DMS 273 (cell line): ENCODE measurements at regions not wholly inside any gene's neighbourhood (a gene's known extent, or its start where the extent isn't known, plus 50 kb on each side); places are given as distances from the start of the nearest gene placed in this dataset.
A peak's percentile ranks its signal among the peaks of the same experiment; 100 is the strongest.

Experiments used
- DNase-seq: peaks from one replicate; lab custom pipeline; 2025; ENCODE audit not compliant: unreplicated experiment; lab: John Stamatoyannopoulos, UW

DNA sequence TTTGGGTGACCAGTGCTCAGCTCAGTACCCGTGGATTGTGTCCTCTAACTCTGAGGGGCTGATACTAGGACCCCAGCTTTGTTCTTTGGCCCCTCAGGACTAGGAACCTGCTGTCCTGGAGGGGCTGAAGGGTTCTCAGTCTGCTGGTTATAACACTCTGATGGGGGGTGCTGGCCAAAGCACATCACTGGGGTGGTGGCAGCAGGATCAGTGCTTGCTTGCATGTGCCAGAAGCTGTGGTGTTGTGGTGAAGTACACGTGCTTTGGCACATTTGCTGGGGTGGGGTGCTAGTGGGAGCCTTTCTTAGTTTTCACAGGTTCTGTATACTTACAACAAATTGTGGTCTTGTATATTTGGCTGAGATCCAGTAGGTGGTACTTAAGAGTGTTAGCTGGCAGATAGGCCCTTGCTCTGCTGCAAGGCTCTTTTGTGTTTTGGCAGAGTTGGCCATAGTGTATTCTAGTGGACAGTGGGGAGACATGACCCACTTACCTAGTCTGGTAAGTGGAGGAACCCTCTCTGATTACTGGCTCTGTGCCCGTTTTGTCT, 344.3 kb downstream of the EDEM1 start:
- no peak for DNase-seq

DNA sequence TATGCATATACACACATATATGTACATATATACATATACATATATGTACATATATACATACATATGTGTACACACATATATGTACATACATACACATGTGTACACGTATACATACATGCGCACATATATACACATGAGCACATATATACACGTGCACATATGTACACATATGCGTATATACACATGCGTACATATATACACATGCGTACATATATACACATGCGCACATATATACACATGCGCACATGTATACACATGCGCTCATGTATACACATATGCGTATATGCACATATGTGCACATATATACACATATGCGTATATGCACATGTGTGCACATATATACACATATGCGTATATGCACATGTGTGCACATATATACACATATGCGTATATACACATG, 353.0 kb downstream of the EDEM1 start:
- no peak for DNase-seq

DNA sequence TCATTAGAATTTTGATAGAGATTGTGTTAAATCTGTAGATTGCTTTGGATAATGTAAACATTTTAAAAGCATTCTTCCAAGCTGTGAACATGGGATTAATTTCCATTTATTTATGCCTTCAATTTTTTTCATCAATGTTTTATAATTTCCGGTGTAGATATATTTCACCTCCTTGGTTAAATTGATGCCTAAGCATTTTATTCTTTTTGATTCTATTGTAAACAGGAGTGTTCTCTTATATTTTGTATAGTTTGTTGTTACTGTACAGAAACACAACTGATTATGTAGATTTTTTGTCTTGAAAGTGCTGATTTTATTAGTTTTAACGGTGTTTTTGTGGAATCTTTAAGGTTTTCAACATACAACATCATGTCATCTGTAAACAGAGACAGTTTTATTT, 355.0 kb downstream of the EDEM1 start:
- no peak for DNase-seq

DNA sequence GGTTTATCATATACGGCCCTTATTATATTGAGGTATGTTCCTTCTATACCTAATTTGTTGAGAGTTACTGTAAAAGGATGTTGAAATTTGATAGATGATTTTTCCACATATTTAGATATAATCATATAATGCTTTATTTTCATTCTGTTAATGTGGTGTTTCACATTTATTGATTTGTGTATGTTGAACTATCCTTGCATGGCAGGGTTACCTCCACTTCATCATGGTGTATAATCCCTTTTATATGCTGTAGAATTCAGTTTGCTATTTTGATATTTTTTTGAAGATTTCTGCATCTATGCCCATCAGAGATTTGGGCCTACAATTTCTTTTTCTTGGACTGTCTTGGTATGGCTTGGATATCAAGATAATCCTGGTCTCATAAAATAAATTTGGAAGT, 355.5 kb downstream of the EDEM1 start:
- no peak for DNase-seq

DNA sequence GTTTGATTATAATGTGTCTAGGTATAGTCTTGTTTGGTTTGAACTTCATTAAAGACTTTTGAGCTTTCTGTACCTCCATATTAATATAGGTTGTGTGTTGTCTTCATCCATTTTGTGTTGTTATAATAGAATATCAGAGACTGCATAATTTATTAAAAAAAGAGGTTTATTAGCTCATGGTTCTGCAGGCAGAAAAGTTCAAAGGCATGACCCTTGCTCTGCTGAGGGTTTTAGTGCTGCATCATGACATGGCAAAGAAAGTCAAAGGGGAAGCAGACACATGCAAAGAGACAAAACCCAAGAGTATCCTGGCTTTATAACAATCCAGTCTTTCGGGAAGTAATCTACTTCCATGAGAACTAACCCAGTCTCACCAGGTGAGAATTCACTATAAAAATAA, 358.2 kb downstream of the EDEM1 start:
- no peak for DNase-seq

DNA sequence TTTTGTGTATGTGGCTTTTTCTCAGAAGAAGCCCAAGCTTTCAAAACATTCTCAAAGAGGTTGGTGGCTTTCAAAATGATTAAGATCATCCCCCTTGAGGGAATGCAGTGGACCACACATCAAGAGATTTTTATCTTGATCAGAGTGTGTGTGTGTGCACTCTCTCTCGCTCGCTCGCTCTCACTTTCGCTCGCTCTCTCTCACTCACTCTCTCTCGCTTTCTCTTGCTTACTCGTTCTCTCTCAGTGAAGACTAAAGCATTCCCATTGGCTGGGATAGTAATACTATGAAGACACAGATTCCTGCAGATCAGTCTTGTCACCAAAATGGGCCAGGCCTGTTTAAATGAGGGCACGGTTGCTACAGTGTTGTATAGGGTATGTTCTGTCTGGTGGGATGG, 365.7 kb downstream of the EDEM1 start:
- no peak for DNase-seq

DNA sequence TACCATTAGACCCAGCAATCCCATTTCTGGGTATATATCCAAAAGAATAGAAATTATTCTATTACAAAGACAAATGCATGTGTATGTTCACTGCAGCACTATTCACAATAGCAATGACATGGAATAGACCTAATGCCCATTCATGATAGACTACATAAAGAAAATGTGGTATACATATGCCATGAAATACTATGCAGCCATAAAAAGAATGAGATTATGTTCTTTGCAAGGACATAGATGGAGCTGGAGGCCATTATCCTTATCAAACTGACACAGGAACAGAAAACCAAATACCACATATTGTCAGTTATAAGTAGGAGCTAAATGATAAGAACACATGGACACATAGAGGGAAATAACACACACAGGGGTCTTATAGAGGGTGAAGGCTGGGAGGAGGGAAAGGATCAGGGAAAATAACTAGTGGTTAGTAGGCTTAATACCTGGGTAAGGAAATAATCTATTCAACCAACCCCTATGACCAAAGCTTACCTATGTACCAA, 366.8 kb downstream of the EDEM1 start:
- no peak for DNase-seq

DNA sequence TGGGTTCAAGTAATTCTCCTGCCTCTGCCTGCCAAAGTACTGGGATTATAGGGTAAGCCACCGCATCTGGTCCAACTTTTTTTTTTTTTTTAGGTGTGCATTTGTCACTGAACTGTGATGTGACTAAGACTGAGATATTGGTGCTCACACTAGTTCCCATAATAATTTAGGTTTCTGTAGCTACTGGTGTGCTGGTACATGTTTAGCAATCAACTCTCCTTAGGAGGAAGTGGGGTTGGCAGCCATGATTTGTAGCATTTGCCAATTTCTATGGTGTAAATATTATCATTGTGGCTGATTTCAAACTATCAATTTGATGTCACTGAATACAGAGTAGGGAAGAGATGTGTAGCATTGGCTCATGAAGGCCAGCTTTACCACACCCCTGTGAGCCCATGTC, 372.7 kb downstream of the EDEM1 start:
- no peak for DNase-seq

DNA sequence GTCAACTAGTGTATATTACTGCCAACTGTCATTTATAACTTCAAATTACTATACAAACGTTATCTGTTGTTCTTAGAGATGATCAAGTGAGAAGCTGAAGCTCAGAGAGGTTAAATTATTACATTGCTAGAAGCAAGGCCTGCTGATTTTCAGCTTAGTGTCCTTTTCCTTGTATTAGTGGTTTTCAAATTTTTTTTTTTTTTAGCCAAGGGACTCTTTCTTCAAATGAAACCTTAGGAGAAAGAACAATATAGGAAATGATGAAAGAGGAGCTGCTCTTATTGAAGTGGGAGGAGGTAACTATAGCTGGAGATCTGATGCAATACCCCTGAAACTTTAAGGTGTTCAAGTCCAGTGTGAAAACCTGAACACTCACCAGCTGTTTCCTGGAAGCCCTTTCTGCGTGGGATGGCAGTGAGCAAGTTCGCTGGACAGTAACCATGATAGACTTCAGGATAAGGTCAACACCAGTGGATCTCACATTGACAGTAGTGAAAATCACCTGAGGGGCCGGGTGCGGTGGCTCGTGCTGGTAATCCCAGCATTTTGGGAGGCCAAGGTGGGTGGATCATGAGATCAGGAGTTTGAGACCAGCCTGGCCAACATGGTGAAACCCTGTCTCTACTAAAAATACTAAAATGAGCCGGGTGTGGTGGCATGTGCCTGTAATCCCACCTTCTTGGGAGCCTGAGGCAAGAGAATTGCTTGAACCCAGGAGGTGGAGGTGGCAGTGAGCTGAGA, 376.2 kb downstream of the EDEM1 start:
- DNase-seq: no peak

DNA sequence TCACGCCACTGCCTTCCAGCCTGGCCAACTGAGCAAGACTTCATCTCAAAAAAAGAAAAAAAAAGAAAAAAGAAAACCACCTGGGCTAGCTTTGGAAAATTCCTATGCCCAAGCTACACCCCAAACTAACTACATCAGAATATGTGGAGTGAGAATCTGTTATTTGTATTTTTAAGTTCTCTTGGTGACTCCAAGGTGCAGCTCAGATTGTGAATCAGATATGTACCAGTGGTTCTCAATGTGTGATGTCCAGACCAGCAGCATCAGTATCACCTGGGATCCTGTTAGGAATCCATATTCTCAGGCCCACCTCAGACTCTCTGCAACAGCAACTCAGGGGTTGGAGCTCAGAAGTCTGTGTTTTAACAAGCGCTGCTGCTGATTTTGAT, 376.8 kb downstream of the EDEM1 start:
- no peak for DNase-seq

DNA sequence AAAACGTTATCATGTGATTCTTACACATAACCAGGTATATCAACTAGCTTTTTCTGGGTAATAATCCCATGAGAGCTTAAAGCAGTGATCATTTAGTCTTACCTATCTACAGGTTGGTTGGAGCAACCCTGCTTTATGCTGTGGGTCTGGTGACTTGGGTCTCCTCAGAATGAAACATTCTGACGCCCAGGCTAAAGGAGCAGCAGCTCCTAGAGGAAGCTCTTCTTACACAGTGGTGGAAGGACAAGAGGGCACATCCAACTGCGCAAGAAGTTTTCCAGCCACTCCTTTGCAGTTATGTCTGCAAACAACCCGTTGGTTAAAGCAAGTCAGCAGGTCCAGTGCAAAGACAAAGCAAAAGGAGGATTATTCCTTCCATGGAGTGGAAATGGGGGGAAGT, 377.5 kb downstream of the EDEM1 start:
- DNase-seq: peak; percentile 0

DNA sequence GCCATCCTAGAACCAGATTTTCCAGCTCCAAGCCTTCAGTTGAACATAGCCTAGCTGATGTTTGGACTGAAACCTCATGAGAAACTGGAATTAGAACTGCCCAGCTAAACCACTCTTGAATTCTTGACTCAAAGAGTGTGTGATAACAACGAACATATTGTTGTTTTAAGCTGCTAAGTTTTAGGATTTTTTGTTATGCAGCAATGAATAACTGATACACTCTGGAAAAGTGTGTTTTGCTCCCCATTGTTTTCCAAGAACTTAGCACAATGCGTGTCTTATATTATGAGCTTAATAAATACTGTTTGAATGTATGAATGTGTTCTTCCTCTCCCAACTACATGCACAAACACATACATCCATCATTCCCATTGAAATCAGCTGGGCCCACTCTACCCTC, 379.6 kb downstream of the EDEM1 start:
- DNase-seq: no peak

DNA sequence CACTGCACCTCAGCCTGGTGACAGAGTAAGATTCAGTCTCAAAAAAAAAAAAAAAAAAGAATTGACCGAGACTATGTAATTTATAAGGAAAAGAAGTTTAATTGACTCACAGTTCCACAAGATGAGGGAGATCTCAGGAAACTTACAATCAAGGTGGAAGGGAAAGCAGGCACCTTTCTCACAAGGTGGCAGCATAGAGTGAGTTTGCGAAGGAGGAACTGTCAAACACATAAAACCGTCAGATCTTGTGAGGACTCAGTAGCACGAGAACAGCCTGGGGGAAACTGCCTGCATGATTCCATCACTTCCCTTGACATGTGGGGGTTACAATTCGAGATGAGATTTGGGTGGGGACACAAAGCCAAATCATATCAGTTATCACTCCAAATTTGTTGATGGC, 380.9 kb downstream of the EDEM1 start:
- DNase-seq: peak; percentile 0

DNA sequence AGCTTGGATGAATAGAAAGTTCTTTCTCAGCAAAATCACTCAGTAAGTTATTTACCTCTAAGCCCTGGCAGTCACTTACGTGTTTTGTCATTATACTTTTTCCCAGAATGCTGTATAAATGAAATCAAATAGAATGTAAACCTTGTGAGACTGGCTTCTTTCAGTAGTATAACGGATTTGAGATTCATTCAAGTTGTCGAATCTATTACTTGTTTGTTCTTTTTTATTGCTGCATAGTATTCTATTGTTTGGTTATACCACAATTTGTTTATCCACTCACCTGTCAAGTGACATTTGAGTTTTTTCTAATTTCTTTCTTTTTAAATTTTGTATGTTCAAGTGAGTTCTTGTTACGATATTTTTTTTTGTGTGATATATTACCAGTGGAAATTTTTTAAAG, 381.6 kb downstream of the EDEM1 start:
- DNase-seq: no peak

DNA sequence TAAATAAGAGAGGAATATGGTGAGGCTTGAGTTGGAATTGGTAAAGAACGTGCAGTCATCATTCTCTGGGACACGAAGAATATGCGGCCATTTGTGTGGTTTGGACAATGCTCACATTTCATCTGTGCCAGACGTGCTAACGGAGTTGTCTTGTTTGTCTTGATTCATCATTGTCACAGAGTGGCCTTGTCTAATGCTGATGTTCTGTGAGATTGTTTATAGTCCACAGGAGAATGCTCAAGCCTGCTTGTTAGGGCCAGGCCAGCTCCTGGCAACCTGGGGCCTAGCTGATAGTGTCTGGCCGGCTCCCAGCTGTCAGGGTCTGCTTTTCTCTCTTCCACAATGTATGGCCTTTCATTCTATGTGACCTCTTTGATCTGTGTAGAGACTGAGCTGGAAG, 384.7 kb downstream of the EDEM1 start:
- DNase-seq: no peak

DNA sequence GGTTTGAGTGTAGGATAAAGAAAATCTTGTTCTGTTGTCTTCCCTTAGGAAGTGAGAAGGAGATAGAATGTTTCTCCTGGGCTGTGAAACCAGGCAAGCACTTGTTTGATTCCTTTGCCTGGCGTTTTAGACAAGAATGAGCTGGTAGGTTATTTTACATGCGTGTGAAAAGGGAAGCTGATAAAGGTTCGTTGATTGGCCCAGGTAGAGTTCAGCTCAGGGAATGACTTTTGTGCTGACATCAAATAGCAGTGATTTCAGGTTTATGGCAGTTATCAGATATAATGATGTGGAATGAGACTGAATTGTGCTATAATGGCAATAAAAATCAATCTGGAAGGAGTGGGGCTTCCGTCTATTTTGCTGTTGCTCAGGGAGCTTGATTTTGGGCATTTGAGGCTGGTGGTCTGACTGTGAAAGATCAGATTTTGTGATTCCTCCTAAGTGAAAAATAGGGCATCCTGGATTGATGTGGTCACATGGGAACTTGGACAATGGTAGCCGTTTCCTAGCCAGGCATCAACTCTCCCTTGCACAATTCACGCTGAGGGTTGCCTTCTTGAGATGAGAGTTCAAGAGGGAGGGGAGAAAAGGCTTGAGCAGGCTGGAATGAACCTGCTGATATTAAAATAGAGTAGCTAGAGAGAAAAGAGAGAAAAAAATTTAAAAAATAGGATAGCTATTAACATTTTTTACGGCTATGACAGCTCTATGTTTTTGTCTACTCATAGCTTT, 388.9 kb downstream of the EDEM1 start:
- no peak for DNase-seq

DNA sequence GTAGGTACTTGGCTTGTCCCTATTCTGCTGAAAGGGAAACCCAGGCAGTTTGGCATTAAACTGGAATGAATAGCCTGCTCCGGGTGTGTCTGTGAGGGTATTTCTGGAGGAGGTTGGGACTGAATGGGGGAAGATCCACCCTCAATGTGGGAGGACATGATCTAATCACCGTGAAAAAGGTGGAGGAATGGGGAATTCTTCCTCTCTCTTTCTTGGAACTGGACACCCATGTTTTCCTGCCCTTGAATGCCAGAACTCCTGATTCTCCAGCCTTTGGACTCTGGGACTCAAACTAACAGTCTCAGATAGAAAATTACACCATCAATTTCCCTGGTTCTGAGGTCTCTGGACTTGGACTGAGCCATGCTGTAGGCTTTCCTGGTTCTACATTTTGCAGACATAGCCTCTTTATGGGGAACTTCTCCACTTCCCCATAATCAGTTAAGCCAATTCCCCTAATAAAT, 391.7 kb downstream of the EDEM1 start:
- DNase-seq: no peak

DNA sequence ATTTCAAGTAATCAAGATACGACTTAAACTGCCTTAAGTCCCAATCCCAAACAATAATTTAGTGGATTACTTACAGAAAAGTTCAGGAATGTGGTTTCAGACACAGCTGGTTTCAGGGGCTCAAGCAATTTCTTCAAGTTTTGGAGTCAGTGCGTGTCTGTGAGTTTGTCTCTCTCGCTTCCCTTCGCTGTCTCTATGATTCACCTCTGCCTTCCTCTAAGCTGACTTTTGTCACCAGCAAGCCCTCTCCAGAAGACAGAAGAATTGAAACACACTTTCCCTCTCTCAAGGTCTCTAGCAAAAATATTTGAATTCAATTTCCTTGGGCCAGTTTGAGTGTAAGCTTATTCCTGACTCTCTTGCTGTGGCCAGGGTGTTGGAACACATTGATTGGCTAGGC, 392.4 kb downstream of the EDEM1 start:
- DNase-seq: no peak

DNA sequence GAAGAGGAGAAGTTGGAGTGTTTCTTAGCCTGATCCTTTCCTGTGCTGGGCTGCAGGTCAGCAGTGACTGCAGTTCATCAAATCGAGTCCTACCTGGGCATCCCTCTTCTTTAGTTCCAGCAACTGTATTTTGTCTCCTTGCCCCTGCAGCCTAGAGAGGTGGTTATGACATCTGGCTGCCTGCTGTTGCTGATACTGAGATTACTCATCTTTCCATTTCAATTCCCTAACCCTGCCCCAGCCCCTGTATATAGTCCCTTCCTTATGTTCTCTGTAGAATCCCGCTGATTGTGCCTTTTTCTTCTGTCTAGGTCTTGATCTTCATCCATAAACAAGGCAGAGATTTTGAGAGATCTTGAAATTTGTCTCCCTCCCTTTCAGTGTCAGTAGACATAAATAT, 393.3 kb downstream of the EDEM1 start:
- DNase-seq: no peak

DNA sequence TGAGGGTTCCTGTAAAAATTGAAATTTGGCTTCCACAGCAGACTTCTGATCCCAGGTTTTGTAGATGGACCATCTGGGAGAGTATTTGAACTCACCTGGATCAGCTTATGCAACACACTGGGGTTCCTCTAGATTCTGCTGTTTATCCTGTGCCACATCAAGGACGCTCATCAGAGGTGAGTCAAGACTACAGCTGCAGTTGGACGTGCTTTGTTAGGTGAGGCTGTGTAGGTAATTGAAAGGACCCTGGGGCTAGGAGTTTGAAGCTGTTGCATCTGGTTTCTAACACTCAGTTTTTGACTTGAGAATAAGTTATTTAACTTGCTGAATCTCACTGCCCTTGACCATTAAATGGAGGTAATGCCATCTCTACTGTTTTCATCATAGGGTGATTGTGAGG, 394.2 kb downstream of the EDEM1 start:
- no peak for DNase-seq

DNA sequence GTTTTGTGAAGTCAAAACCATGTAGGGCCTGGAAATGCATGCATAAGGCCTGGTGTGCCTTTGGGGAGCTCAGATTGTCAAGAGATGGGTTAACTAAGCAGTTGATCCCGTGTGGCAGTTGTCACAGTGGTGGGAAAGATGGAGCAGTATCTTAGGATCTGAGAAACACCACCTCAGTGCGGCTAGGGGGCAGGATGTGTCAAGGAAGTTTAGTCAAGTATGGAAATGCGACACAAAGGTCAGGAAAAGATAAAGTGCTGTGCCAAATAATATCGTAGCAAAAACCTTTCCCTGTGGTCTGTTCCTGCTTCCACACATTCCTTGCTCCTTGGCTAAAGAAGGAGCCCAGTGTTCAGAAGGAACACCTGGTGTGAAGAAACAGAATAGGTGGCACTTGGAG, 396.4 kb downstream of the EDEM1 start:
- no peak for DNase-seq

DNA sequence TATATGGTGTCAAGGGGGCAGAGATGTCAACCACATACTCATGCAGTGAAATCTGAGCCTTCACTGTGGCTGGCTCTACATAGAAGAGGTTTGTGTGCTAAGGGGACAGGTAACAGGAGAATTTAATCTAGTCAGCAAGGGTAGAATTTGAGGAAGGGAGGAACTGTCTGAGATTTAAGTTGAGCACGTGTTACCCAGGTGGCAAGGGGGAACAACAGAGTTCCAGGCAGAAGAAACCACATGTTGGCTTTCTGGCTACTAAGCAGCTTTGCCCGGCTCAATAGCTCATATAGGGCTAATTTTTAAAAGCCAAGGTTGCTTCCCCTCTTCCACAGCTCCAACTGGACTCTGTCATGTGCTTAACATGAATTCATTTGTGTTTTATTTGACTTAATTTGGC, 397.6 kb downstream of the EDEM1 start:
- no peak for DNase-seq
